ENCODE measurements at regions not wholly inside any gene's neighbourhood (a gene's known extent, or its start where the extent isn't known, plus 50 kb on each side); places are given as distances from the start of the nearest gene placed in this dataset.

DNA sequence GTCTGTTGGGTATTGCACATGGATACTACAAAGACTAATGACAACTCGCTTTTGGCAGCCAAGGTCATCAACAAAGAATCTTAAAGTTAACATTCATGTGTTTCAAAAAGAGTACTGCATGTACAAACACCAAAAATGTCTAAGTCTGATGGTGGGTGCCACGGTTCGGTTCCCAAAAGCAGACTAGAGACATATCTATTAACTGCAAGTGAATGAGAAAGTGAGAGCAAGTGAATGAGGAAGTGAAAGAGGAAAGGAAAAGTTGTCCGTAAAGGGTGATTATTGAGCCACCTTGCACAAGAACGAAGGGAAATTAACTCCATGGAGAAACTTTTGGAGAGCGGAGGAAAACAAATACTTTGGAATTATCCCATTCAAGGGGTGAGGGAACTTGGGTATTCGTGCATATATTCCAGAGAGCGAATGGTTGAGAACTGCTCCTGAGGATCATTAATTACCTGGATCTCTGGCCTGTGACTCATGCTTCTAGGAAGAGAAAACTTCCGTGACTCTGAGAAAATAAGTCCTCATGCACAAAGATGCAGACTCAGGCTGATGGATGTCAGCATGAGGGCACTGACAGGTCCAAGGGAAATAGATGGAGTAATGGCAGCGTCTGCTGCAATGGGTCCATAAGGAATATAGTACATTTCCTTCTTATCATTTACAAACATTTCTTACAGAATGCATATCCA is 336.5 kb upstream of the TGFBR2 start:
- no peak for DNase-seq

DNA sequence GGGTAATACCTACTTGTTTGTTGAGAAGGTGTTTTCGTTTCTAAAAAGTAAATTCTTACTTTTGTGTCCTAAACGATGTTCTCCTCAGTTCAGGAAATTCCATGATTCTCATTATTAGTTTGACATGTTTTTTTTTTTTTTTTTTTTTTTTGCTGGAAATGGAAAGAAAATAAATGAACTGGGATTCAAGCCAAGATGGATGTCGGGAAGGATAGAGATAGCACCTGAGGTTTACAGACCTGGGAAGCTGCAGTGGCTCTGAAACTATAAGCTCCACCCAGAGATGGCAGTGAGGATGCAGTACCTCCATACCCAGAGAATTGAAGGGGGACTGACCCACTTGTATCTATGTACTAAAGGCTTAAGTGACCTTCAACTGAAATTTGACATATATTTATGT is 334.6 kb upstream of the TGFBR2 start:
- DNase-seq, result no peak

DNA sequence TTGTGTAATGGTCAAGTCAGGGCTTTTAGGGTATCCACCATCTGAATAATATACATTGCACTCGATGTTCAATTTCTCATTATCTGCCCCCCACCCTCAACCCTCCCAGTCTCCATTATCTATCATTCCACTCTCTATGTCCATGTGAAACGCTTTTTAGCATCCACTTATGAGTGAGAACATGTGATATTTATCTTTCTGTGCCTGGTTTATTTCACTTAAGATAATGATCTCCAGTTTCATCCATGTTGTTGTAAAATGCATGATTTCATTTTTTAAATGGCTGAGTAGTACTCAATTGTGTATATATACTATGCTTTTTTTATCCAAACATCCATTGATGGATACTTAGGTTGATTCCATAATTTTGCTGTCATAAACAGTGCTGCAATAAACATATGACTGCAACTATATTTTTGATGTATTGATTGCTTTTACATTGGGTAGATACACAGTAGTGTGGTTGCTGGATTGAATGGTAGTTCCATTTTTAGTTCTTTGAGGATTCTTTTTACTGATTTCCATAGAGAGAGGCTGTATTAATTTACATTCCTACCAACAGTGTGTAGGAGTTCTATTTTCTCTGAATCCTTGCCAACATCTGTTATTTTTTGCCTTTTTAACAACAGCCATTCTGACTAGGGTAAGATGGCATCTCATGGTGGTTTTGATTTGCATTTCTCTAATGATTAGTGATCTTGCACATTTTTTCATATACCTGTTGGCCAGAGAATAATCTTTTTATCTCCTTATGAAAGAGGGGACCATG is 332.9 kb upstream of the TGFBR2 start:
- no peak for DNase-seq

DNA sequence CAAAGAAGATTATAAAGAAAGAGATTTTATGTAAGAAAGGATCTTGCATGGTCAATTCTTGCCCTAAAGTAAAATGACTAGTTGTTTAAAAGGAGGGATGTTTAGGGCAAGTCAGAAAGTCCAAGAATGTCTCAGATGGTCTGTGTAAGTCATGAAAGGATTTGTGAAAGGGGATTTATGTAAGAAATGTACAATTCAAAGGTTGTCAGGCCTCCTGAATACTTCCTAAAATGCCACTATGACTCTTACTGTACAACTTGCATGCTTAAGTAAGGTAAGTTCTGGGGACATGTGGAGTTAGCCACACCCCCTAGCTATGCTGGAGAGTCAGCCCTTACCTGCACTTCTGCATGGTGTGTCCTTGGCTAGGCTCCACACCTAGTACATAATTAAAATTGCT is 328.9 kb upstream of the TGFBR2 start:
- no peak for DNase-seq

- no peak for DNase-seq
These were observed 324.9 kb upstream of the TGFBR2 start for GRCh38 chr3:30281526-30281925.

DNA sequence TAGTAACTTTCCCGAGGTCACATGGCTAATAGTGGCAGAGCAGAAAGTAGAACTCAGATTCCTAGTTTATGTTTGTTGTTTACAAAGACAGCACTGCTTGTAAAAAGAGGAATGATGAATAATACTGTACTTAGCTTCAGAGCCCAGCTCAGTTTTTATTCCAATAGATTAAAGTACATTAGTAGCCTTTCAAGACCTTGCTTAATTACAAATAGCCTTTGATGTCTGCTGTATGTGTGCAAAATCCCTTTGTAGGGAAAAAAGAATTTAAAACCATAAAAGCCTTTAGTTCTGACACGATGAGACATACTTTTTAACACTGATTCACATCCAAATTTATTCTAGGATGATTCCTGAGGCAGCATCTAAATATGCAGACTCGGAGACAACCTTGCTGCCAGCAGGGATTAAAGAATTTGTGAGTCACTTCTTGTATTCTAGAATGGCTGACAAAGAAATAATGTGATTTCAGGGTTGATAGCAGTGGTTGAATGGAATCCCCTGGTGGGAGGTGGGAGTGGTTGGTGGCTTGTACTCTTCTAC is 324.2 kb upstream of the TGFBR2 start:
- no peak for DNase-seq

DNA sequence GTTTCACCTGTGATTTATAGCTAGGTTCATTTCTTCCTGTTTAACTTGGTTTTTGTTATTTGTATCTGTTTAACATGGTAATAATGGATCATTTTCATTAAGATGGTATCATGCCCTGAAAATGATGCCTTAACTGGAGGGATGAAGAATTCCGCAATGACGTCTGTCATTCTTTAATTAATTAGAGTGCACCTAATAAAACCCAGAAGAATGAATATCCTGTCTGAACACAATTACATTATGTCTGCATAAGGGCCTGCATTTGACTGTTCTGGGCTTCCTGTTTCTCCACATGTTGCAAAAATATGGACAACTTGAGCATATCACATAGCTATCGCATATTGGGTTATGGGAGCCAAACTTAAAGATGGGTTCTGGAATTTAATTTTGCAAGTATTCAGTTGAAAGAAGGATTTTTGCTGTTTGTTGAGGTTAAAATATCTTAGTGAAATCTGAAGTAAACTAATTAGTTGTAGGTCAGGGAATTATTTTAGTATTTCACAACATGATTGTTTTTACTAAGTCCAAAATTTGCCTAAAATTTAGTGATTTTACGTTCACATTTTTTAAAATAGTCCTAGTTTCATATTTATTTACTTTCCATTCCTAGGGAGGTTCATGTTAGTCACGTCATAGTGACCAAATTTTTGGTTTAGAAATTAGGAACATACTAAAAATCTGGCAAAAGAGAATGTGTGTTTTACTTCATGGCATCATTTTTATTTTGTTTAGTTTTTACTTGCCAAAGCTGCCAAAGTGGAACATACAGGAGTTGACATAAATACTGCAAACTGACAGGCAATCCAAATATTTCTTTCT is 321.0 kb upstream of the TGFBR2 start:
- DNase-seq, result no peak

- DNase-seq, result no peak
These were observed 320.3 kb upstream of the TGFBR2 start for GRCh38 chr3:30286007-30286669.

DNA sequence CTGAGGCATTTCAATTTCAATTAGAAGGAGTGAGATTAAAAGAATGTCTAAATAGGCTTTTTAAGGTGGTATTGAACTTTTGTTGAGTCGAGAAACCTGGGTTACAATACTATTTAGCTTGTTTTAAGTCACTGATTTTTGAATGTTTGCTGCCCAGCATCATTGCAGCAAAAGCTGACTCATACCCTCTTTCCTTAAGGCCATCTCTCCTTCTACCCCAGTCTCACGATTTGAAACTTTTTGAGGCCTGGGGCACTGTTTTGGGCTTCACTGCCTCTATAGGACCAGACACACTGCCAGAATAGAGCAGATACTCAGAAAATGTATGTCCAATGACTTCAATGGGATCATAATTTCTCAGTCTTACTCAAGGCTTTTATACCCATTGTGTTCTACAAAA is 319.6 kb upstream of the TGFBR2 start:
- DNase-seq, result no peak

DNA sequence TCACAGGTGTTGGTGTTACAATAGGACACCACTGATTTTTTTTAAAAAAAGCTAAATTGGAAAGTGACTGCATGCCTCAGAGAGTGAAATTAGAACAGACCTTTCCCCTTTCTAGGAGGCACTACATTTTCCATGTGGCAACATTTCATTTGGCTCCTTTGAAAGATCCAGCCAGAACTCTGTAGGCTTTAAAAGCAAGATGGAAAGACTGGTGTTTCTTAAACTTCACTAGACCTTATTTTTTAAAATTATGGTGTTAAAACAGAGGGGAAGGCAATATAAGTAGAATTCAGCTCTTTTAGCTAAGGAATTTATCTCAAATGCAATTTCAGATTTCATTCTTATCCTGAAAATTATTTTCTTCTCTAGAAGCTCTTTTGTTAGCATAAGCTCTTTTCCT is 317.6 kb upstream of the TGFBR2 start:
- no peak for DNase-seq

GRCh38 chr3:30289324-30289723 is 317.1 kb upstream of the TGFBR2 start:
- DNase-seq, result no peak

DNA sequence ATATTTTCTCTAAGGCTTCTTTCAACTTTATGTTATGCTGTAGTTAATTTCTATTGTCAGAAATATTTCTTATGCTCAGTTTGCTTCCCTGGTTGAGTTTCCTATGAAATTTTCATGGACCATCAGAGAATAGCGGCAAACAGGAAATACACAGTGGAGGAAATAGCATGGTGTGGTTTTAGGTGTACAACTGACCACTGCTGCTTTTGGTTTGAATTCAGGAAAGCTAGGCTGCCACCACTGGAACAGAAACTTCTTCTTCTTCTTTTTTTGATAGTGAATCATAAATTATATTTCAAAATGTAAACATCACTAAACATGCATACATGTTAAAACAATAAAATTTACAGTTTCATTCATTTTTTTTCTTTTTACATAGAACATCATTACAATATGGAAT is 316.6 kb upstream of the TGFBR2 start:
- no peak for DNase-seq

DNA sequence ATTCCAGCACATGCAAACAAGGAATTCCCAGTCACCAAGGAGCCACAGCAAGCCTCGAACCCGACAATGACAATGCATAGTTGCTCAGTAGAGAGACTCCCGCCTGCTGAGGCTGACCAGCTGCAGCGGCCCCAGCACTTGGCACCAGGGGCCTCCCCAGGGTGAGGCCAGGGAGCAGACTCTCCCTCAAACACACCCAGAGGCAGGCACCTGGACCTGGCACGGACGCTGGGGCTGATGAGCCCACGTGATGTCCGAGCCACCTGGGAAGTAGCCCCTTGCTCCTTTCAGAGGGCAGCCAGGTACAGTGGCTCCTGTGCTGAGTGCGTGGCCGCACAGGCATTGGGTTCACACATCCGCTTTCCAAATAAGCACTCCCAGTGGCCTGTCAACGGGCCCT is 315.9 kb upstream of the TGFBR2 start:
- DNase-seq, result no peak

- DNase-seq, result no peak
These were observed 314.1 kb upstream of the TGFBR2 start for GRCh38 chr3:30292192-30292893.

DNA sequence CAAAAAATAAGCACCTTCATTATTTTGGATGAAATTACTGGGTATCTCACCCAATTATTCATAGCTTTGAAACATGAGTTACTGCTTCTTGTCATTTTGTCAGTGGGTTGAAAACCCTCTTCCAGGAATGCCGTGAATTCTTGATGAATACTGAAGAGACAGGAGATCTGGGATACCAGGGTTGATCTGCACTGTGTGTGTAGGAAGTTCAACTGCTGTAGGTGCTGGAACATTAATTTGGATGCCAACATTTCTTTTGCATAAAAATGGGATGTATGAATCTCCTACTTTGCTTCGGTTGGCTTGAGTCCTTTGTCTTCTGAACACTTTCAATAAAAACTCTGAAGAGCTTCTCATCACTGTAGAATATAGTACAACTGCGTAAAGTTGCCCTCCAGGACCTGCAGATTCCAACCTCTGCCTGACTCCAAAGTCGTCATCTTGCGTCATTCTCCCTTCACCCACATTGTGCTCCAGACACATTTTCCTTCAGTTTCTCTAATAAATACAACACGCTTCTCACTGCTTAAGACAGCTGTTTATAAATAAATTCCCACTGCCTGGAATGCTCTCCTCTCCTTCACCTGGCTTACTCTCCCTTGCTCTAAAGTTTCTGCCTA is 312.7 kb upstream of the TGFBR2 start:
- DNase-seq, result no peak

DNA sequence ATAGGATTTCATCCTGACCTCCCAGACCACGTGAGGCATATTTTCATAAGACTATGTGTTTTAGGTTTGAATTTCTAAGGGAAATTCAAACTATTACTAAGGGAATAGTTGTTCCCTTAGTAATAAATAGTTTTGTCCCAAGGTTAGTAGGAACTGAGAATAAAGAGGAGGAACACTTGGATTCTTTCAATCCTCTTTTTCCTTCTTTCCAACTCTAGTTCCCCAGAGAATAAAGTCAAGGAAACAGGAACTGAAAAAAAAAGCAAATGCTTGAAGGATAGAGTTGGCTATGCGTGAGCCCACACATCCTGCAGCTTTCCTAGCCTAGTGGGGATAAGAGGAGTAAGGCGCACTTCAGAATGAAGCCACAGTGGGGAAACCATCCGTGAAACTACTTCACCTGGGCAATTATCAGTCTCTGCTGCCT is 312.1 kb upstream of the TGFBR2 start:
- DNase-seq, result no peak

- DNase-seq, result no peak
These were observed 309.3 kb upstream of the TGFBR2 start for GRCh38 chr3:30297112-30297511.

- DNase-seq, result no peak
These were observed 306.6 kb upstream of the TGFBR2 start for GRCh38 chr3:30299674-30300385.

GRCh38 chr3:30300809-30301208 is 305.6 kb upstream of the TGFBR2 start:
- no peak for DNase-seq

DNA sequence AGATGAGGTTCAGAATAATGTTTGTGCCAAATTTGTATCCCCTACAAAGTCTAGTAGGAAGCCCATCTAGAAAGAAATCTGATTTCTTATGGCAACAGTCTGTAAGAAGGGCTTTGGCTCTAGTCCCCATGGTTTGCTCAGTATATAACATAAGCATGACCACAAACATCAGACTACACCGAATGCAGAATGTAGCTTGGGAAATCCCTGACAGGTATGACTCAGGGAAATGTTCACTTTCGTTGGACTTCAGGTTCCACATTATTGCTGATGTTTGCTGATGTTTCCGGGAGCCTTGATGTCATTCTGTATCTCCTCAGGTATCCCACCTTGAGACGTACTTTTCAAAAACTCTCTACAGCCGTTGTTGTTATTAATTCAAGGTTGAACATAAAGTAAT is 304.4 kb upstream of the TGFBR2 start:
- DNase-seq, result no peak

DNA sequence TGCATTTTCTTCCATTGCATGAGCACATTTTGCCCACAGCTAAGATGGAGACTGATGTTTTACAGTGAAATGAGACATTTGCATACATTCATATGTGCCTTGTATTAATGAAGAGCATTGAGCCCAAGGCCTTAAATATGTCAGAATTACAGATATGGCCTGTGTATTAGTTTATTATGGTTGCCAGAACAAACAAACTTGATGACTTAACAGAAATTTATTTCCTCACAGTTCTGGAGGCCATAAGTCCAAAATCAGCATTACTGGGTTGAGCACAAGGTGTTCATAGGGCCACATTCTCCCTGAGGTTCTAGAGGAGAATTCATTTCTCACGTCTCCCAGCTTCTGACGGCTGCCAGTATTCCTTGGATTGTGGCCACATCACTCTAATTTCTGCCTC is 302.6 kb upstream of the TGFBR2 start:
- DNase-seq, result no peak

Data from KG1 (cell line).